Fibroblast of villous mesenchyme (primary cell): ENCODE measurements at regions not wholly inside any gene's neighbourhood (a gene's known extent, or its start where the extent isn't known, plus 50 kb on each side); places are given as distances from the start of the nearest gene placed in this dataset.
"Not testable (repeated sequence)": the region's sequence is repeated elsewhere in the genome, so short reads cannot be mapped to it uniquely, and the experiment has no call there.

ENCODE experiments used
- DNase-seq: peaks from one replicate; pipeline ENCODE4 v3.0.0-alpha.2; 2010; ENCODE audit warnings: low read depth
- H3K4me3 ChIP-seq: 2 replicates; pipeline ENCODE4 v1.5.1; 2011; ENCODE audit warnings: low read depth, mild to moderate bottlenecking, low read length
- CTCF ChIP-seq: IDR thresholded peaks from 2 replicates; pipeline ENCODE4 v1.5.1; 2012; ENCODE audit warnings: low read depth, mild to moderate bottlenecking, low read length; ENCODE audit not compliant: insufficient read depth

DNA sequence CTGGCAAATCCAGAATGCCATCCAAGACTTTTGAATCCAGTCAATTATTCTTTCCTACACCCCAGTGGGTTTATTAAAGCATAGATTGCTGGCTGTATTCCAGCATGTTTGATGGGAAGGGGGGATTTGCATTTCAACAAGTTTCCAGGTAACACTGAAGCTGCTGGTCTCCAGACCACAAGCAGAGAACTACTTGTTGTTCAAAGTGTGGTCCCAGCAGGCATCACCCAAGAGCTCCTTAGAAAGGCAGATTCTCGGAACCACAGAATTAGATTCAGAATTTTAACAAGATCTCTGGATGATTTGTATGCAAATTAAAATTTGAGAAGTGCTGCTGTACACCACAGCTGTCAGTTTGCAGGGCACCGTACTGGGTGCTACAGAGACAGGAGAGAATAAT, 216.3 kb upstream of the FAM78B start:
- DNase-seq, result no peak
- H3K4me3 ChIP-seq, result no peak overlapping the region
- no peak for TF ChIP-seq CTCF

GRCh38 chr1:166383635-166384346, 217.0 kb upstream of the FAM78B start:
- no peak overlapping the region for H3K4me3 ChIP-seq
- no peak for TF ChIP-seq CTCF
- no peak for DNase-seq

- no peak for TF ChIP-seq CTCF
- no peak for DNase-seq
Observed at GRCh38 chr1:166384948-166385347, 218.1 kb upstream of the FAM78B start.

GRCh38 chr1:166390366-166391033, 223.7 kb upstream of the FAM78B start:
- no peak for TF ChIP-seq CTCF
- H3K4me3 ChIP-seq, result no peak overlapping the region
- no peak for DNase-seq

More at GRCh38 chr1:166384948-166385347, 218.1 kb upstream of the FAM78B start:
- no peak overlapping the region for H3K4me3 ChIP-seq

GRCh38 chr1:166391279-166392066, 224.7 kb upstream of the FAM78B start:
- no peak for TF ChIP-seq CTCF
- no peak for DNase-seq
- H3K4me3 ChIP-seq, result no peak overlapping the region

GRCh38 chr1:166395729-166396128, 228.9 kb upstream of the FAM78B start:
- DNase-seq, result no peak
- no peak overlapping the region for H3K4me3 ChIP-seq
- no peak for TF ChIP-seq CTCF

GRCh38 chr1:166409253-166410082, 242.7 kb upstream of the FAM78B start:
- not testable (repeated sequence) for DNase-seq

More at GRCh38 chr1:166409253-166410082, 242.7 kb upstream of the FAM78B start:
- H3K4me3 ChIP-seq, result not testable (repeated sequence)
